SK-N-SH treated with all-trans-retinoic acid at 6 μM for 48 hours (cell line): ENCODE measurements at regions not wholly inside any gene's neighbourhood (a gene's known extent, or its start where the extent isn't known, plus 50 kb on each side); places are given as distances from the start of the nearest gene placed in this dataset.

Experiments
- ATAC-seq: fragments of 200-7000 bp; cut with Tn5 transposase; 3 replicates; pipeline ENCODE4 v1.9.1; 2020; ENCODE audit warnings: mild to moderate bottlenecking, moderate library complexity
- ARNTL ChIP-seq: fragments of 450-650 bp; formaldehyde crosslinking; IDR thresholded peaks from 2 replicates; pipeline ENCODE4 v1.5.0; 2020; ENCODE audit warnings: low read depth, mild to moderate bottlenecking, moderate library complexity, borderline replicate concordance
- BACH2 ChIP-seq: fragments of 250-450 bp; sonication (Bioruptor Pico); IDR thresholded peaks from 2 replicates; pipeline ENCODE4 v1.9.0; 2021; ENCODE audit warnings: mild to moderate bottlenecking, borderline replicate concordance
- CSDC2 ChIP-seq: fragments of 250-450 bp; sonication (Bioruptor Pico); IDR thresholded peaks from 2 replicates; pipeline ENCODE4 v1.5.0; 2020; ENCODE audit warnings: mild to moderate bottlenecking, moderate library complexity
- ESRRG ChIP-seq: fragments of 250-450 bp; sonication (Bioruptor Pico); IDR thresholded peaks from 2 replicates; pipeline ENCODE4 v1.6.1; 2021; ENCODE audit warnings: mild to moderate bottlenecking
- GLIS3 ChIP-seq: fragments of 250-450 bp; sonication (Bioruptor Pico); IDR thresholded peaks from 2 replicates; pipeline ENCODE4 v1.5.0; 2020; ENCODE audit warnings: mild to moderate bottlenecking, moderate library complexity
- ISL1 ChIP-seq: fragments of 250-450 bp; sonication (Bioruptor Pico); IDR thresholded peaks from 2 replicates; pipeline ENCODE4 v2.1.2; 2022; ENCODE audit warnings: mild to moderate bottlenecking, moderate library complexity
- OSR1 ChIP-seq: fragments of 250-450 bp; sonication (Bioruptor Pico); IDR thresholded peaks from 2 replicates; pipeline ENCODE4 v1.8.0; 2022; ENCODE audit warnings: moderate library complexity, mild to moderate bottlenecking, inconsistent platforms
- PPARA ChIP-seq: fragments of 250-450 bp; sonication (Bioruptor Pico); IDR thresholded peaks from 2 replicates; pipeline ENCODE4 v1.5.0; 2020; ENCODE audit warnings: mild to moderate bottlenecking, borderline replicate concordance
- SNAI2 ChIP-seq: fragments of 250-450 bp; sonication (Bioruptor Pico); IDR thresholded peaks from 2 replicates; pipeline ENCODE4 v1.5.0; 2020; ENCODE audit warnings: mild to moderate bottlenecking, moderate library complexity
- TCF4 ChIP-seq: fragments of 250-450 bp; sonication (Bioruptor Pico); IDR thresholded peaks from 2 replicates; pipeline ENCODE4 v1.8.0; 2021; ENCODE audit warnings: mild to moderate bottlenecking, moderate library complexity, borderline replicate concordance
- TOX ChIP-seq: fragments of 250-450 bp; sonication (Bioruptor Pico); IDR thresholded peaks from 2 replicates; pipeline ENCODE4 v1.8.0; 2021; ENCODE audit warnings: mild to moderate bottlenecking, moderate library complexity, borderline replicate concordance
- ZC3H10 ChIP-seq: fragments of 250-450 bp; sonication (Bioruptor Pico); IDR thresholded peaks from 2 replicates; pipeline ENCODE4 v1.5.1; 2021; ENCODE audit warnings: mild to moderate bottlenecking, moderate library complexity
- ZFP3 ChIP-seq: fragments of 250-450 bp; sonication (Bioruptor Pico); IDR thresholded peaks from 2 replicates; pipeline ENCODE4 v1.5.0; 2020; ENCODE audit warnings: mild to moderate bottlenecking, moderate library complexity
- ZFP30 ChIP-seq: fragments of 450-650 bp; formaldehyde crosslinking; IDR thresholded peaks from 2 replicates; pipeline ENCODE4 v1.5.0; 2022; ENCODE audit warnings: mild to moderate bottlenecking, moderate library complexity
- ZNF565 ChIP-seq: fragments of 450-650 bp; formaldehyde crosslinking; conservative IDR thresholded peaks from 2 replicates; pipeline ENCODE4 v1.5.0; 2020; ENCODE audit warnings: low read depth, mild to moderate bottlenecking, moderate library complexity
- ZNF70 ChIP-seq: fragments of 450-650 bp; formaldehyde crosslinking; IDR thresholded peaks from 2 replicates; pipeline ENCODE4 v1.5.0; 2020; ENCODE audit warnings: mild to moderate bottlenecking, moderate library complexity
- ZNF8 ChIP-seq: fragments of 450-650 bp; formaldehyde crosslinking; IDR thresholded peaks from 2 replicates; pipeline ENCODE4 v1.5.0; 2020; ENCODE audit warnings: mild to moderate bottlenecking, moderate library complexity
- TF ChIP-seq, protein P1 (sequence below): fragments of 250-450 bp; sonication (Bioruptor Pico); IDR thresholded peaks from 2 replicates; pipeline ENCODE4 v1.5.1; 2021; ENCODE audit warnings: mild to moderate bottlenecking, moderate library complexity
- TF ChIP-seq, protein P2 (sequence below): fragments of 250-450 bp; sonication (Bioruptor Pico); IDR thresholded peaks from 2 replicates; pipeline ENCODE4 v1.8.0; 2020; ENCODE audit warnings: mild to moderate bottlenecking, moderate library complexity, borderline replicate concordance
- TF ChIP-seq, protein P3 (sequence below): fragments of 250-450 bp; sonication (Bioruptor Pico); IDR thresholded peaks from 2 replicates; pipeline ENCODE4 v1.8.0; 2021; ENCODE audit warnings: low read depth, mild to moderate bottlenecking, moderate library complexity, borderline replicate concordance
- TF ChIP-seq, protein P4 (sequence below): fragments of 250-450 bp; sonication (Bioruptor Pico); IDR thresholded peaks from 2 replicates; pipeline ENCODE4 v1.5.1; 2020; ENCODE audit warnings: low read depth, mild to moderate bottlenecking, moderate library complexity

DNA sequence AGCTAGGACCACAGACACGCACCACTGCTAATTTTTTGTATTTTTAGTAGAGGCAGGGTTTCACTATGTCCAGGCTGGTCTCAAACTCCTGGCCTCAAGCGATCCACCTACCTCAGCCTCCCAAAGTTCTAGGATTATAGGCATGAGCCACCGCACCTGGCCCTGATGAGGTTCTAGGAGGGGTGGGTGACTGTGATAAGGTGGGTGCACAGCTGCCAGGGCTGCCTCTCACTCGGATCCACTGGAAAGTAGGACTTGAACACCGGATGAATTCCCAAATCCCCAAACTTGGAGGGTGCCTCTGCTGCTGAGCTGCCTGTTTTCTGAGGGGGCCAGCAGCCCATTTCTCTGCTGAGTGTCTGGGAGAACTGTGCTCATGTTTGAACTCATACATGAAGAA is 68.2 kb upstream of the PARP1 start:
- TF ChIP-seq PPARA (no peak), ZFP3 (CRISPR knock-in tag) (no peak), CSDC2 (CRISPR knock-in tag) (no peak)
- ATAC-seq, result no peak

DNA sequence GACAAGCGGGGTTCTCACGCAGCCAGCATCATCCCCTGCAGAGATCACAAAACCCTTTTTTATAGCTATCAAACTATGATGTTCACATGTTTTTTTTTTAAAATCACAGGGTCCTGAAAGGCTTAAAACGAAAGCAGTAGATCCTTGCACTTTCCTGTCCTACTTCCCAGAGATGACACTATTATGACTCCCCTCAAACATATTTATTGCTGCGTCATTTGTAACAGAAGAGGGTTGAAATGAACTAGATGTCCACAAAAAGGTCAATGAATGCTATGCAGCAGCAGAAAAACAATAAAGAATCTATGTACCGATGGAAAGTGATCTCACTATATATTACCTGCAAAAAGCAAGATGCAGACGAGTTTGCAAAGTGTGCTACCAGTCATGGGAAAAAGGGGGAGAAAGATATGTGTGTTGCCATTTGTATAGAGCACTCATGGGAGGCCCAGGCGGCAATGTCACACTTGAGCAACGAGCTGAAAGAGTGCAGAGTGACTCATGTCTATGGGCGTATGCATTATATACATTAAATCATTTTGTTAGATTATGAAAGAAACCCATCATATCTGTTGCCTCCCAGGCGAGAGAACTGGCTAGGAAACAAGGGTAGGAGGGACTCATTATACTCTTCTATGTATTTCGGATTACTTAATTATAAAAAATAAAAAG is 68.9 kb upstream of the PARP1 start:
- TF ChIP-seq TOX (CRISPR knock-in tag) (no peak), ISL1 (CRISPR knock-in tag) (no peak), PPARA (no peak), TCF4 (CRISPR knock-in tag) (no peak), ZNF8 (CRISPR knock-in tag) (no peak), SNAI2 (no peak), ZC3H10 (CRISPR knock-in tag) (no peak), ZNF565 (CRISPR knock-in tag) (no peak)
- TF ChIP-seq, protein P1, sequence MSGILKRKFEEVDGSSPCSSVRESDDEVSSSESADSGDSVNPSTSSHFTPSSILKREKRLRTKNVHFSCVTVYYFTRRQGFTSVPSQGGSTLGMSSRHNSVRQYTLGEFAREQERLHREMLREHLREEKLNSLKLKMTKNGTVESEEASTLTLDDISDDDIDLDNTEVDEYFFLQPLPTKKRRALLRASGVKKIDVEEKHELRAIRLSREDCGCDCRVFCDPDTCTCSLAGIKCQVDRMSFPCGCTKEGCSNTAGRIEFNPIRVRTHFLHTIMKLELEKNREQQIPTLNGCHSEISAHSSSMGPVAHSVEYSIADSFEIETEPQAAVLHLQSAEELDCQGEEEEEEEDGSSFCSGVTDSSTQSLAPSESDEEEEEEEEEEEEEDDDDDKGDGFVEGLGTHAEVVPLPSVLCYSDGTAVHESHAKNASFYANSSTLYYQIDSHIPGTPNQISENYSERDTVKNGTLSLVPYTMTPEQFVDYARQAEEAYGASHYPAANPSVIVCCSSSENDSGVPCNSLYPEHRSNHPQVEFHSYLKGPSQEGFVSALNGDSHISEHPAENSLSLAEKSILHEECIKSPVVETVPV (CRISPR knock-in tag), result no peak
- TF ChIP-seq, protein P2, sequence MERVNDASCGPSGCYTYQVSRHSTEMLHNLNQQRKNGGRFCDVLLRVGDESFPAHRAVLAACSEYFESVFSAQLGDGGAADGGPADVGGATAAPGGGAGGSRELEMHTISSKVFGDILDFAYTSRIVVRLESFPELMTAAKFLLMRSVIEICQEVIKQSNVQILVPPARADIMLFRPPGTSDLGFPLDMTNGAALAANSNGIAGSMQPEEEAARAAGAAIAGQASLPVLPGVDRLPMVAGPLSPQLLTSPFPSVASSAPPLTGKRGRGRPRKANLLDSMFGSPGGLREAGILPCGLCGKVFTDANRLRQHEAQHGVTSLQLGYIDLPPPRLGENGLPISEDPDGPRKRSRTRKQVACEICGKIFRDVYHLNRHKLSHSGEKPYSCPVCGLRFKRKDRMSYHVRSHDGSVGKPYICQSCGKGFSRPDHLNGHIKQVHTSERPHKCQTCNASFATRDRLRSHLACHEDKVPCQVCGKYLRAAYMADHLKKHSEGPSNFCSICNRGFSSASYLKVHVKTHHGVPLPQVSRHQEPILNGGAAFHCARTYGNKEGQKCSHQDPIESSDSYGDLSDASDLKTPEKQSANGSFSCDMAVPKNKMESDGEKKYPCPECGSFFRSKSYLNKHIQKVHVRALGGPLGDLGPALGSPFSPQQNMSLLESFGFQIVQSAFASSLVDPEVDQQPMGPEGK, result no peak
- no peak for ATAC-seq

DNA sequence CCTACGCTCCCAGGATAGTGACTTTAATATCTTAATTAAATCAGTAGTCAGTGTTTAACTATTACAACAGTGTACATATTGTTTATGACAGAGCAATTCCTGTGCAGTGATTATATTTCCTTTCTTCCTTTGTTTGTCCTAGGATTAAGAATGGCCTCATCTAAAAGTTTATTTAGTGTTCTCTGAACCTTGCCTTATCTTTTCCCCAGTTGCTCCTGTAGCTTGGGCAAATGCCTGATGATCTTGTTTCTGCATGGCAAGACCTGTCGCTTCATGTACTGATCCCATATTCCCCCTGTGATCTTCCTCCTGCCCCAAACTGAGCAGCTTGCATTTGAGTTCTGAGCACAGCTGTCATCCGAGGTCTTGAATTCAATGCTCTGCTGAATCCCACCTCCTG is 69.1 kb upstream of the STUM start:
- TF ChIP-seq ZNF565 (CRISPR knock-in tag) (no peak), ZFP30 (CRISPR knock-in tag) (no peak), CSDC2 (CRISPR knock-in tag) (no peak), PPARA (no peak), BACH2 (no peak), TCF4 (CRISPR knock-in tag) (no peak), OSR1 (no peak), ZNF70 (CRISPR knock-in tag) (no peak), ISL1 (CRISPR knock-in tag) (no peak)
- TF ChIP-seq, protein P3, sequence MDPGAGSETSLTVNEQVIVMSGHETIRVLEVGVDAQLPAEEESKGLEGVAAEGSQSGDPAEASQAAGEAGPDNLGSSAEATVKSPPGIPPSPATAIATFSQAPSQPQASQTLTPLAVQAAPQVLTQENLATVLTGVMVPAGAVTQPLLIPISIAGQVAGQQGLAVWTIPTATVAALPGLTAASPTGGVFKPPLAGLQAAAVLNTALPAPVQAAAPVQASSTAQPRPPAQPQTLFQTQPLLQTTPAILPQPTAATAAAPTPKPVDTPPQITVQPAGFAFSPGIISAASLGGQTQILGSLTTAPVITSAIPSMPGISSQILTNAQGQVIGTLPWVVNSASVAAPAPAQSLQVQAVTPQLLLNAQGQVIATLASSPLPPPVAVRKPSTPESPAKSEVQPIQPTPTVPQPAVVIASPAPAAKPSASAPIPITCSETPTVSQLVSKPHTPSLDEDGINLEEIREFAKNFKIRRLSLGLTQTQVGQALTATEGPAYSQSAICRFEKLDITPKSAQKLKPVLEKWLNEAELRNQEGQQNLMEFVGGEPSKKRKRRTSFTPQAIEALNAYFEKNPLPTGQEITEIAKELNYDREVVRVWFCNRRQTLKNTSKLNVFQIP (CRISPR knock-in tag), result no peak
- TF ChIP-seq, protein P2, result no peak
- TF ChIP-seq, all 23 proteins: peak for 0
- no peak for ATAC-seq

DNA sequence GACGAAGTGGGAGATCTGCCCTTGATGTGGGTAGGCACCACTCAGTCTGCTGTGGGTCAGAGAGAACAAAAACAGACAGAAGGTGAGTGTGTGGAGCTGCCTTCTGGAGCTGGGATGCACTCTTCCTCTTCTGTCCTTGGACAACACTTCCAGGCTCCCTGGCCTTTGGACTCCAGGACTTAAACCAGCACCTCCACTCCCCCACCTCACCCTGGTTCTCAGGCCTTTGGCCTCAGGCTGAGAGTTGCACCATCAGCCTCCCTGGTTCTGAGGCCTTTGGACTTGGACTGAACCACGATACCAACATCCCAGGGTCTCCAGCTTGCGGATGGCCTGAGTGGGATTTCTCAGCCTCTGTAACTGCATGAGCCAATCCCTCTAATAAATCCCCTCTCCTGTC is 68.1 kb upstream of the STUM start:
- TF ChIP-seq ZFP30 (CRISPR knock-in tag) (no peak), ZNF70 (CRISPR knock-in tag) (no peak)
- TF ChIP-seq, all 23 proteins: peak for 0
- no peak for ATAC-seq

DNA sequence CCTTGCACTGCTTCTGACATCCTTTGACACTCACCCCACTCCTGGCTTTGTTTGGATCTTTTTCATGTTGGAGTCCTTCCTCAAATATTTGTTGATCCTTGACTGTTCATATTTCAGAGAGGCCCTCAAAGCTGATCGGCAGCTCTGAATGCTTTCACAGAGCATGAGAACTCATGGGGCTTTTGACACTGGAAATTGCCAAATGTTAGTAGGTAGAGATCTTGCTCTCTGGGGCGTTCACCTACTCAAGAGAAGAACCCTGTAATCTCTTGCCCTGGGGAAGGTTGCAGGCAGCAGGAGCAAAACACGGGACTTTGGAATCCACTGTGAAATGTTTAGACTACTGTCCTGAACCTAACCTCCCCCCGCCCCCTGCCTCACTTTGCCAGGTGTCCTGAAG is 67.4 kb upstream of the STUM start:
- ATAC-seq, result no peak
- TF ChIP-seq ZFP30 (CRISPR knock-in tag) (no peak), ZNF70 (CRISPR knock-in tag) (no peak), ARNTL (CRISPR knock-in tag) (no peak), TOX (CRISPR knock-in tag) (no peak), GLIS3 (CRISPR knock-in tag) (no peak), SNAI2 (no peak), ZFP3 (CRISPR knock-in tag) (no peak), ESRRG (CRISPR knock-in tag) (no peak), ZNF565 (CRISPR knock-in tag) (no peak)
- TF ChIP-seq, protein P1 (CRISPR knock-in tag), result no peak
- TF ChIP-seq, protein P4, sequence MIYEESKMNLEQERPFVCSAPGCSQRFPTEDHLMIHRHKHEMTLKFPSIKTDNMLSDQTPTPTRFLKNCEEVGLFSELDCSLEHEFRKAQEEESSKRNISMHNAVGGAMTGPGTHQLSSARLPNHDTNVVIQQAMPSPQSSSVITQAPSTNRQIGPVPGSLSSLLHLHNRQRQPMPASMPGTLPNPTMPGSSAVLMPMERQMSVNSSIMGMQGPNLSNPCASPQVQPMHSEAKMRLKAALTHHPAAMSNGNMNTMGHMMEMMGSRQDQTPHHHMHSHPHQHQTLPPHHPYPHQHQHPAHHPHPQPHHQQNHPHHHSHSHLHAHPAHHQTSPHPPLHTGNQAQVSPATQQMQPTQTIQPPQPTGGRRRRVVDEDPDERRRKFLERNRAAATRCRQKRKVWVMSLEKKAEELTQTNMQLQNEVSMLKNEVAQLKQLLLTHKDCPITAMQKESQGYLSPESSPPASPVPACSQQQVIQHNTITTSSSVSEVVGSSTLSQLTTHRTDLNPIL (CRISPR knock-in tag), result no peak
- TF ChIP-seq, protein P3 (CRISPR knock-in tag), result no peak
